ENCODE measurements at regions not wholly inside any gene's neighbourhood (a gene's known extent, or its start where the extent isn't known, plus 50 kb on each side); places are given as distances from the start of the nearest gene placed in this dataset.

- no peak for DNase-seq
These were observed 111.6 kb downstream of the SNX5 start for GRCh38 chr20:17856837-17857605.

DNA sequence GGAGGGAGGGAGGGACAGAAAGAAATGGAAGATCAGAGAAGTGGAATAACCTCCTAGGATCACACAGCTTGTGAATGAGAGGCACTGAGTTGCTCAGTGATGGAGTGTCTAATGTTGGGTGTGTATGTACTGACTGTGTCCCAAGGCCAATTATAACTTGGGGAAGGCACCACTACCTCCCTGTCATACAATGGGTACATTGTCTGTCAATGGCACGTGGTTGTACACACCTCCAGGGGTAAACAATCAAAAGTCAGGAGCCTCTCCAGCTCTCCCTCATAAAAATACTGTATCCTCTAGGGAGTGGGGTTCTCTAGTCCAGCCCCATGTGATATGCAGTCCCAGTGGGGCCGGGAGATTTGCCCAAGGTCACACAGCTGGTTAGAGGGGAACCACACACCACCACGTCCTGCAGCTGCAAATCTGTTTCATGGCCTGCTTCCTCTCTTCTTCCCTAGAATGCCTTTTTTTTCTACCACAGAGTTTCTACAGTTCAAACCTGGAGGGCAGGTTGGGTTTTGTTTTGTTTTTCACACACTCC, 112.5 kb downstream of the SNX5 start:
- no peak for DNase-seq

- DNase-seq: no peak
These were observed 114.2 kb downstream of the SNX5 start for GRCh38 chr20:17854307-17854903.

DNA sequence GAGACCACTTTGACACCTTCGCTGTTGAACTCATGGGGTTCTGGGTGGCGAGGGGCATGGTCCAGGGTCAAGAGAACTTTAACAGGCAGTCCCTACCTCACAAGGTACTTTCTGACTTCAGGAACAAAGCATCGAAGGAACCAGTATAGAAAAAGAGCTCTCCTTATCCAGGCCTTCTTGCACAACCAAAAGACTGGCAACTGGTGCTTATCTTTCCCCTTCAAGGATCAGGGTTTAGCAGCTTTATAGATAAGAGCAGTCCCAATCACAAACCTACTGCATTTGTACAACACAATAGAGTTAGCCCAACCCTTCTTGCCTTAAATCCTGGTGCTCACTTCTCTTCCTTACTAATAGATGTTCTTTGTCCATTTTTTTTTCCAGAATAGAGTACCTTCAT, 116.3 kb downstream of the SNX5 start:
- DNase-seq: no peak

- DNase-seq: no peak
These were observed 117.9 kb downstream of the SNX5 start for GRCh38 chr20:17850684-17851026.

- DNase-seq: peak; percentile 87
These were observed 118.5 kb downstream of the SNX5 start for GRCh38 chr20:17849901-17850683.

DNA sequence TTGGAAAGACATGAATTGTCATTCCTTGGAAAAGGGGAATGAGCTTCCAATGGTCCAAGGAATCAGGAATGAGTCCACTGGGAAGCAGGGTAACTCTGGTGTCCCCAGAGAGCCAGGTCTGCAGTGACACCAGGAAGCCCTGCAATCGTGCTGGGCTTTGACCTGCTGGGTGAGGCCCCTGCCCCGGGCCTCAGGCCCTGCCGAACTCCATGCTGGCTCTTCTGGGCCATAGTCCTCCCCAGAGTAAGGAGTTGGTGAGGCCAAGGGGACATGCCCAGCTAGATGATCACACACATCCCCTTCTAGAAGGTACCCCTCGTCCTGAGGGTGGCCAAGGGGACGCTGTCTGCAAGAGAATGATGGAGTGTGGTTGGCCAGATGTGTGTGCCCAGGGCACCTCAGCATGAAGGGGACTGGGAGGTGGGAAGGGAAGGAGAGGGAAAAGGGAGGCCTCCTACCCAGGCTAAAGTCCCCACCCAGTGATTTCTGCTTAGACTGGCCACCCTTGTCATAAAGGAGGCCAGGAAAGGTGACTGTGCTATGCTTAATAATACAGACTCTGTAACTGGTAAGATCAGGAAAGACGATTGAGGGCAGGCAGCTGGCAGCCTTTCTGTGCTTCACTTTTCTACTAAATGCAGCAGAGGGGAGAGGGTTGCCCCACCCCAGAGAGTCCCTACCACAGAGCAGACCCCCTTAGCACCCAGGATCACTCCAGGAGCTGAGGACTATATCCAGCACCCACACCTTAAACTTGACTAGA, 119.3 kb downstream of the SNX5 start:
- DNase-seq: no peak

DNA sequence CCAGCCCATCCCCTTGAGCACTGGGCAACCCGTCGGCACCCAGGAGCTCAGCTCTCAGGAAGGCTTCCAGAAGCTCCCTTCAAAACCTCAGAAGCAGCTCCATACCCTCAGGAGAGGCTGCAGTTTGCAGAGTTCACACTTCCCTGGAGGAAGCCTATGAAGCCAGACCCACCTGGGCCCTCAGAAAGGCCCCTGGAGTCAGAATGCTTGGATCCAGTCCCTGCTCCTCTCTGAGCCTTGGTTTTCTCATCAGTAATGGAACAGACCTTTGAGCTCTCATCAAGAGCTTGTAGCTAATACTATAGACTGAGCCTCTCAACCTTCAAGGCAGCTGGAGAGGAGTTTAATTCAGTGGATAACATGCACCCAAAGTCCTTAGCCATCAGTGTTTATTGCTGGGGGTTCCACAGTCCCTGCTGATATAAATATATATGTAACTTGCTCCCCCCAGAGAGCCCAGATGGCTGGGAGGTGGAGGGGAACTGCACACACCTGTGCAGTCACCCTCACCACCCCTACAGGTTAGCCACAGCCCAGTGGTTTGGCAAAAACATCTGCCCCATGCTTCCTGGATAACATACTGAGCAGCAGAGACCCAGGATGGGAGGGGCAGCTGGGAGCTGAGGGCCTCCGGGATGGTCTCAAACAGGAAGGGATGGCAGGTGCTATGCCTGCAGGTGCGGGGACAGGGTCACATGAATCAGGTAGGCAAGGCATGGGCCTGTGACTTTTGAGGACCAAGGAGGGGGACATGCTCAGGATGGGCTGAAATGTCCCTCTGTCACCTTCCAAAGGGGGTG, 120.1 kb downstream of the SNX5 start:
- no peak for DNase-seq

- no peak for DNase-seq
These were observed 122.7 kb downstream of the SNX5 start for GRCh38 chr20:17845701-17846475.

- DNase-seq: no peak
These were observed 123.9 kb downstream of the SNX5 start for GRCh38 chr20:17844549-17845298.

GRCh38 chr20:17844133-17844429, 124.5 kb downstream of the SNX5 start:
- no peak for DNase-seq

- peak; percentile 94 for DNase-seq
These were observed 125.1 kb downstream of the SNX5 start for GRCh38 chr20:17843246-17844132.

GRCh38 chr20:17841751-17842215, 126.8 kb downstream of the SNX5 start:
- peak; percentile 43 for DNase-seq

GRCh38 chr20:17840423-17840822, 128.2 kb downstream of the SNX5 start:
- no peak for DNase-seq

- DNase-seq: no peak
These were observed 129.7 kb downstream of the SNX5 start for GRCh38 chr20:17838921-17839320.

DNA sequence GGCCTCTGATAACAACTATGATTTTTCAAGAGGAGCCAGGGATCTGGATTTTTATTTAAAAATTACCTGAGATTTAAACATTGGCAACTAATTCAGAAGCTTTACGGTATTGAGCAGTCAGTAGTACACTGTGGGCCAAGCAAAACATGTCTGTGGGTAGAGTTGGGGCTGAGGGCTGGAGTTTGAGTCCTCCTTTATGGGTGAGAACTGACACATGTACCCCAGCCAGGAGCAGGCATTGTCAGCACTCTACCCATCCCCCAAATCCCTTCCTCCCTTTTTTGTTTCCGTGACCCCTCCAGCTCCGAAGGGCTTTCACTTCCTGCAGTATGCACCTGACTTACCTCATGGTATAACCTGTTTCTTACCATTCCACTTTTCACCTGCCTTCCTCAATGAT, 131.4 kb downstream of the SNX5 start:
- DNase-seq: no peak

- peak; percentile 94 for DNase-seq
These were observed 132.2 kb downstream of the SNX5 start for GRCh38 chr20:17836303-17836861.

DNA sequence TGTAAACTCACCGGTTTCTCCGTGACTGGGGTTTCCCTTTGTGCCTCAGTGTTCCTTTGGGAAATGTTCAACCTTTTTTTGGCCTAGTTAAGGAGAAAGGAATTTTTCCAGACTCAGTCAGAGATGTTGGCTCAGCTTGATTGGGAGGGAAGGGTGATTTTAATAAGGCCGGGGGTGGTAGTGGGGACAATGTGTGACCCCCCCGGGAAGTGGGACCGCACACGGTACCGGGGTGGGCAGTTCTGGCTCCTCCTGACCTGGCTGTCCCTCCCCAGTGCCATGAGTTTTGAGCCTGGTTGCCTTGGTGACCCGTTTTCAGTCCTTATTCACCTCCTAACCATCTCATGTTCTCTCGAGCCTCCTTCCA, 132.7 kb downstream of the SNX5 start:
- DNase-seq: peak; percentile 56

GRCh38 chr20:17835240-17835933, 133.2 kb downstream of the SNX5 start:
- peak; percentile 84 for DNase-seq

Data from fibroblast of skin of right biceps (primary cell).